ENCODE measurements at regions not wholly inside any gene's neighbourhood (a gene's known extent, or its start where the extent isn't known, plus 50 kb on each side); places are given as distances from the start of the nearest gene placed in this dataset.

GRCh38 chr3:31157047-31157694 is 262.7 kb upstream of the GADL1 start:
- no peaks in the 10 kb centered on the region for H3K9me3 ChIP-seq
- no peaks in the 10 kb centered on the region for H3K36me3 ChIP-seq
- no peaks in the 10 kb centered on the region for H3K4me1 ChIP-seq
- intact Hi-C loops (cut with DNase I), result no loop called here
- DNase-seq (no peak), ATAC-seq (peak in 1 of 2 donors; percentile 50)
- peak overlapping the region; percentile 13 for H3K27ac ChIP-seq
- H3K4me3 ChIP-seq, result no peak overlapping the region
- TF ChIP-seq, protein P1, sequence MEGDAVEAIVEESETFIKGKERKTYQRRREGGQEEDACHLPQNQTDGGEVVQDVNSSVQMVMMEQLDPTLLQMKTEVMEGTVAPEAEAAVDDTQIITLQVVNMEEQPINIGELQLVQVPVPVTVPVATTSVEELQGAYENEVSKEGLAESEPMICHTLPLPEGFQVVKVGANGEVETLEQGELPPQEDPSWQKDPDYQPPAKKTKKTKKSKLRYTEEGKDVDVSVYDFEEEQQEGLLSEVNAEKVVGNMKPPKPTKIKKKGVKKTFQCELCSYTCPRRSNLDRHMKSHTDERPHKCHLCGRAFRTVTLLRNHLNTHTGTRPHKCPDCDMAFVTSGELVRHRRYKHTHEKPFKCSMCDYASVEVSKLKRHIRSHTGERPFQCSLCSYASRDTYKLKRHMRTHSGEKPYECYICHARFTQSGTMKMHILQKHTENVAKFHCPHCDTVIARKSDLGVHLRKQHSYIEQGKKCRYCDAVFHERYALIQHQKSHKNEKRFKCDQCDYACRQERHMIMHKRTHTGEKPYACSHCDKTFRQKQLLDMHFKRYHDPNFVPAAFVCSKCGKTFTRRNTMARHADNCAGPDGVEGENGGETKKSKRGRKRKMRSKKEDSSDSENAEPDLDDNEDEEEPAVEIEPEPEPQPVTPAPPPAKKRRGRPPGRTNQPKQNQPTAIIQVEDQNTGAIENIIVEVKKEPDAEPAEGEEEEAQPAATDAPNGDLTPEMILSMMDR (IDR thresholded peaks at IDR 0.05), result no peak
- no peaks in the 10 kb centered on the region for H3K27me3 ChIP-seq (ENCODE audit: low read depth)

GRCh38 chr3:31157893-31158620 is 263.6 kb upstream of the GADL1 start:
- Histone ChIP-seq H3K27me3 (ENCODE audit: low read depth) (no peaks in the 10 kb centered on the region), H3K4me3 (no peak overlapping the region), H3K9me3 (no peaks in the 10 kb centered on the region), H3K27ac (no peak overlapping the region), H3K36me3 (no peaks in the 10 kb centered on the region), H3K4me1 (no peaks in the 10 kb centered on the region)
- ATAC-seq (no peak), DNase-seq (no peak)
- TF ChIP-seq, protein P1 (IDR thresholded peaks at IDR 0.05), result no peak
- intact Hi-C loops (cut with DNase I), result no loop called here

- Histone ChIP-seq H3K4me1 (no peaks in the 10 kb centered on the region), H3K27ac (no peak overlapping the region), H3K4me3 (no peak overlapping the region), H3K27me3 (ENCODE audit: low read depth) (no peaks in the 10 kb centered on the region), H3K9me3 (no peaks in the 10 kb centered on the region), H3K36me3 (no peaks in the 10 kb centered on the region)
- TF ChIP-seq, protein P1 (IDR thresholded peaks at IDR 0.05), result no peak
- intact Hi-C loops (cut with DNase I), result no loop called here
- DNase-seq (no peak), ATAC-seq (no peak)
Measured at GRCh38 chr3:31159331-31160039, 265.0 kb upstream of the GADL1 start.

GRCh38 chr3:31161889-31162288 is 267.4 kb upstream of the GADL1 start:
- peaks cover 18% of the 10 kb centered on the region for H3K4me1 ChIP-seq
- H3K36me3 ChIP-seq, result no peaks in the 10 kb centered on the region
- H3K27me3 ChIP-seq (ENCODE audit: low read depth), result no peaks in the 10 kb centered on the region
- intact Hi-C loops (cut with DNase I), result no loop called here
- no peak for DNase-seq
- H3K9me3 ChIP-seq, result no peaks in the 10 kb centered on the region
- no peak overlapping the region for H3K27ac ChIP-seq
- TF ChIP-seq, protein P1 (IDR thresholded peaks at IDR 0.05), result no peak
- no peak overlapping the region for H3K4me3 ChIP-seq
- no peak for ATAC-seq

GRCh38 chr3:31164381-31164780 is 269.9 kb upstream of the GADL1 start:
- Histone ChIP-seq H3K27ac (no peak overlapping the region), H3K27me3 (ENCODE audit: low read depth) (no peaks in the 10 kb centered on the region), H3K4me3 (no peak overlapping the region), H3K36me3 (no peaks in the 10 kb centered on the region), H3K9me3 (no peaks in the 10 kb centered on the region), H3K4me1 (peaks cover 21% of the 10 kb centered on the region)
- TF ChIP-seq, protein P1 (IDR thresholded peaks at IDR 0.05), result no peak
- intact Hi-C loops (cut with DNase I), result no loop called here
- DNase-seq, result no peak
- ATAC-seq, result no peak
